Gastrocnemius medialis (tissue), 4 donors: ENCODE measurements at regions not wholly inside any gene's neighbourhood (a gene's known extent, or its start where the extent isn't known, plus 50 kb on each side); places are given as distances from the start of the nearest gene placed in this dataset.

Source experiments
- POLR2A ChIP-seq, 2 donors: fragments of 450-650 bp; IDR thresholded peaks; one replicate each; pipeline ENCODE4 v1.6.1; 2017; ENCODE audit warnings: antibody characterized with exemption in 2 of 2, mild to moderate bottlenecking in 2 of 2, moderate library complexity in 2 of 2
- TF ChIP-seq, protein P1 (sequence below), 5 experiments: fragments of 450-650 bp in 3 of 5; fragments of 200-600 bp in 2 of 5; sonication (generic) in 2 of 5; IDR thresholded peaks in 4 of 5; conservative IDR thresholded peaks in 1 of 5; 1 replicate in 4 of 5; 2 replicates in 1 of 5; pipeline ENCODE4 v1.5.1; 2016 to 2019; ENCODE audit warnings: antibody characterized with exemption in 5 of 5, mild to moderate bottlenecking in 3 of 5, moderate library complexity in 3 of 5

DNA sequence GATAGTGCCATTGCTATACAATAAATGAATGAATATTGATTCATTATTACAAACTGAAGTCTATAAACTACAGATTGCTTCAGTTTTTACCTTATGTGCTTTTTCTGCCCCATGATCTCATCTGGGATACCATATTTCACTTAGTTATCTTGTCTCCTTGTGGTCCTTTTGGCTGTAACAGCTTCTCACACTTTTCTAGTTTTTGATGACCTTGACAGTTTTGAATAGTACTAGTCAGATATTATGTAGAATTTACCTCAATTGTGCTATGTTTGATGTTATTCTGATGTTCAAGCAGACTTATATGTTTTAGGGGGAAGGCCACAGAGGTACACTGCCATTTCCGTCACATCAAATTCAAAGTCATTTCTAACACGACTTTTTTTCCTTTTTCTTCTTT lies 2364.3 kb upstream of the ACO1 start:
- TF ChIP-seq, protein P1, sequence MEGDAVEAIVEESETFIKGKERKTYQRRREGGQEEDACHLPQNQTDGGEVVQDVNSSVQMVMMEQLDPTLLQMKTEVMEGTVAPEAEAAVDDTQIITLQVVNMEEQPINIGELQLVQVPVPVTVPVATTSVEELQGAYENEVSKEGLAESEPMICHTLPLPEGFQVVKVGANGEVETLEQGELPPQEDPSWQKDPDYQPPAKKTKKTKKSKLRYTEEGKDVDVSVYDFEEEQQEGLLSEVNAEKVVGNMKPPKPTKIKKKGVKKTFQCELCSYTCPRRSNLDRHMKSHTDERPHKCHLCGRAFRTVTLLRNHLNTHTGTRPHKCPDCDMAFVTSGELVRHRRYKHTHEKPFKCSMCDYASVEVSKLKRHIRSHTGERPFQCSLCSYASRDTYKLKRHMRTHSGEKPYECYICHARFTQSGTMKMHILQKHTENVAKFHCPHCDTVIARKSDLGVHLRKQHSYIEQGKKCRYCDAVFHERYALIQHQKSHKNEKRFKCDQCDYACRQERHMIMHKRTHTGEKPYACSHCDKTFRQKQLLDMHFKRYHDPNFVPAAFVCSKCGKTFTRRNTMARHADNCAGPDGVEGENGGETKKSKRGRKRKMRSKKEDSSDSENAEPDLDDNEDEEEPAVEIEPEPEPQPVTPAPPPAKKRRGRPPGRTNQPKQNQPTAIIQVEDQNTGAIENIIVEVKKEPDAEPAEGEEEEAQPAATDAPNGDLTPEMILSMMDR (IDR thresholded peaks at IDR 0.05 in 4 of 5, conservative IDR thresholded peaks at IDR 0.05 in 1 of 5), result no peak
- no peak for TF ChIP-seq POLR2A (IDR thresholded peaks at IDR 0.05)
